Aorta (tissue), 5 donors: ENCODE measurements at regions not wholly inside any gene's neighbourhood (a gene's known extent, or its start where the extent isn't known, plus 50 kb on each side); places are given as distances from the start of the nearest gene placed in this dataset.

ENCODE experiments used
- ATAC-seq: fragments of 200-7000 bp; cut with Tn5 transposase; one replicate; pipeline ENCODE4 v1.9.1; 2022; ENCODE audit warnings: moderate library complexity; ENCODE audit not compliant: low FRiP score
- DNase-seq, 2 donors: peaks; one replicate each; pipeline ENCODE4 v3.0.0-alpha.2; 2020
- H3K27ac ChIP-seq, 2 donors: one replicate each; pipeline ENCODE4 v1.5.1; 2013; ENCODE audit warnings: low read length in 2 of 2, mild to moderate bottlenecking in 2 of 2, moderate library complexity in 2 of 2, control low read depth in 1 of 2, inconsistent platforms in 1 of 2, low read depth in 1 of 2
- H3K27me3 ChIP-seq, 2 donors: one replicate each; pipeline ENCODE4 v1.6.1; 2013; ENCODE audit warnings: control low read depth in 1 of 2, low read length in 1 of 2, mild to moderate bottlenecking in 1 of 2, moderate library complexity in 1 of 2; ENCODE audit not compliant: insufficient read depth in 2 of 2, control insufficient read depth in 1 of 2
- H3K36me3 ChIP-seq, 2 donors: one replicate each; pipeline ENCODE4 v1.6.1; 2013; ENCODE audit warnings: control low read depth in 1 of 2, low read length in 1 of 2, mild to moderate bottlenecking in 1 of 2; ENCODE audit not compliant: insufficient read depth in 2 of 2, control insufficient read depth in 1 of 2
- H3K4me1 ChIP-seq, 2 donors: one replicate each; pipeline ENCODE4 v1.6.1; 2013; ENCODE audit warnings: low read length in 2 of 2, control low read depth in 1 of 2, mild to moderate bottlenecking in 1 of 2, moderate library complexity in 1 of 2; ENCODE audit not compliant: insufficient read depth in 2 of 2, control insufficient read depth in 1 of 2
- H3K4me3 ChIP-seq, 2 donors: one replicate each; pipeline ENCODE4 v1.5.1; 2013; ENCODE audit warnings: low read length in 2 of 2, control low read depth in 1 of 2, mild to moderate bottlenecking in 1 of 2
- H3K9me3 ChIP-seq: one replicate; pipeline ENCODE4 v1.6.1; 2013; ENCODE audit warnings: mild to moderate bottlenecking, low read length; ENCODE audit not compliant: control insufficient read depth
- WGBS, 2 donors: extraction: QIAGEN DNeasy Blood & Tissue Kit; methylation state at CpG; one replicate each; pipeline ENCODE4 v1.1.7; 2013; 5-methylcytosine and 5-hydroxymethylcytosine counted together
- intact Hi-C, 2 donors: fragments of 100-400 bp; cut with DNase I; formaldehyde crosslinking; loops; one replicate each; pipeline versions ENCODE4 v1.14.2 to v1.15.0; 2022
- donor health status: healthy with polysubstance abuse.
- donor health status: Bipolar disorder and iron deficiency.
- donor health status: DM: no; HTN: no; CAD: no.
- donor health status: DM: no; HTN: no; CAD: no.
- donor health status: DM: yes; HTN: yes; CAD: no.

DNA sequence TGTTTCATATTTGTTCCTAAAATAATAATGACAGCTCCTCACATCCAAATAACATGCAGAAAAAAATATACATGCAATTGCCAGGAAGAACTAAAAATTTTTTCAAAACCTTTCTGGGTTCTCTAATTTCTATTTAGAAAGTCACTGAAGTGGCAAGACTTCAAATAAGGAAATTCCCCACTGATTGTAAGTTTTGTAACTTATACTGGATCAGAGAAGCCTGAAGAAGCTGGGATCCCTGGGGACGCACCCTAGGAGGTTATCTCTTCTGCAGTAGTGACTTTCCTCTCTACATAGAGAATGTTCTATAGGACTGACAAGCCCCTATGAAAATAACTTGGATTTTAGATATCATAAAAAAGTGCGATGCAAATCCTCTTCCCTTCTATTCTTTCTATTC is 182.6 kb downstream of the MRPL39 start:
- intact Hi-C loops, result loop anchor here in 1 of 2 donors (10.0 kb wide), 1 partner anchor 150 kb away; no protein-coding TSS in a partner anchor
- Histone ChIP-seq H3K27me3 (no peaks in the 10 kb centered on the region), H3K4me3 (no peak overlapping the region), H3K4me1 (no peaks in the 10 kb centered on the region), H3K27ac (no peak overlapping the region), H3K9me3 (no peaks in the 10 kb centered on the region), H3K36me3 (no peaks in the 10 kb centered on the region)
- no peak for DNase-seq
- WGBS, 2 donors, result 81 to 88% methylated on average over 2 of the region's 2 CpGs
- ATAC-seq, result no peak

DNA sequence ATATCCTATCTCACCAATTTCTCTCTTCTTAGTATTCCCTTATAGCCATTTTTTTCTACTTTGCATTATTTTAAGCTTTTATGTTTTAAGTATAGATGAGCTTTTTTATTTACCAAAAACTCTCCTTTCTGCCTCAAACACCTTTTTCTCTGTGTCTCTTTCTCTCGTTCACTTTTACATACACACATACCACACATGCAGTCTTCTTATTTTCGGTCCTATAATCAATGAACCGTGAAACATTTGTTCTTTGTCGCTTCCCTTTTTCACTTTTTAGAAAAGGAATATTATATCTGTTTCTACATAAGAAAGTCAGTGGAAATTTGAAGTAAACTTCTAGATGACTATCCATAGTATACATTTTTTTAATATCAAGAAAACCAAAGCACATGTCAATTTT is 183.2 kb downstream of the MRPL39 start:
- ATAC-seq, result no peak
- no peaks in the 10 kb centered on the region for H3K27me3 ChIP-seq
- no peak for DNase-seq
- intact Hi-C loops, result loop anchor here in 1 of 2 donors (10.0 kb wide), 1 partner anchor 151 kb away; no protein-coding TSS in a partner anchor
- H3K36me3 ChIP-seq, result no peaks in the 10 kb centered on the region
- H3K4me3 ChIP-seq, result no peak overlapping the region
- no peak overlapping the region for H3K27ac ChIP-seq
- no peaks in the 10 kb centered on the region for H3K9me3 ChIP-seq
- 78 to 80% methylated on average over 4 of the region's 4 CpGs for WGBS, 2 donors
- no peaks in the 10 kb centered on the region for H3K4me1 ChIP-seq

DNA sequence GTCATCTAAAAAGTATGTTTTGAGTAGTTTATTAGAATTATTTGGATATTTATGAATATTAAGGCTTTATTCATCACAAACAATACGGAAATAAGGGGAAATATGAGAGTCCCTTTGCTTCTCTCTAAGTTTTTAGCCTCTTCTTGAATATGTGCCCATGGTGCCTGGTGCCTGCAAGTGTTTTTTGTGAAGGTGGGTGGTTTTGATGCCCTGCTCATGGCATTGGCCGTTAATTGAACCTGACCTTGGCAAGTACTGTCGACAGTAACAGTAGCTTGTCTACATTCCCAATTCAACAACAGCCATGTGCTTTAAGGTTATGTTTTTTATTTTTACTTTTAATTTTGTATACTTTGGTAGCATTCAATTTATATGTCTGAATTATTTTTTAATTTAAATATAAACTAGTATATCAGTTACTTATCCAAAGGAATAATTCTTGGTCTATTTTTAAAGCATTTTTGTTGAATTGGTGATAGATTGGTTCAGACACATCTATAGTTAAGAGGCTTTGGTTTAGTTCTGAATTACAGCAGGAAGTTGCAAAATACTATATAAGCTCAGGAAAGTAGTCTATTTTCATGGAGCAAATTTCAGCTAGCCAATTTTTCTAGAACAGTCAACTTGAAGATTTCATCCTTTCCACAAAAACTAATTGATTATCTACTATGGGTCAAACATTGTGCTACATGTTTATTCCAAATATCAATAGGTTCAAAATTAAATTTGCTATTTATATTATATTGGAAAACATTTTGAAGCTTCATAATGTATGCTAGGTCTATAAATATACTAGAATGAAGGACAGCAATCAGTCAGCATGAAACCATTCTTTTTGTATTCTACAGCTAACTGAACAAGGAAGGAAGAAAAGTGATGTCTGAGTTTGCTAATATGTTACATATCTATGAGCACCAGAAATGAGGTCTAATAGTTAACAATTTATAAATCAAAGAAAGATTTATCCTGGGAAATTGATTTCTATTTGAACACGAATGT is 184.4 kb downstream of the MRPL39 start:
- WGBS, 2 donors, result 82 to 83% methylated on average over 4 of the region's 4 CpGs
- Histone ChIP-seq H3K4me3 (no peak overlapping the region), H3K27ac (no peak overlapping the region), H3K27me3 (no peaks in the 10 kb centered on the region), H3K9me3 (peaks cover 2% of the 10 kb centered on the region), H3K36me3 (no peaks in the 10 kb centered on the region), H3K4me1 (no peaks in the 10 kb centered on the region)
- ATAC-seq (no peak), DNase-seq (no peak)
- intact Hi-C loops, result loop anchor here in 1 of 2 donors (10.0 kb wide), 1 partner anchor 152 kb away; no protein-coding TSS in a partner anchor

DNA sequence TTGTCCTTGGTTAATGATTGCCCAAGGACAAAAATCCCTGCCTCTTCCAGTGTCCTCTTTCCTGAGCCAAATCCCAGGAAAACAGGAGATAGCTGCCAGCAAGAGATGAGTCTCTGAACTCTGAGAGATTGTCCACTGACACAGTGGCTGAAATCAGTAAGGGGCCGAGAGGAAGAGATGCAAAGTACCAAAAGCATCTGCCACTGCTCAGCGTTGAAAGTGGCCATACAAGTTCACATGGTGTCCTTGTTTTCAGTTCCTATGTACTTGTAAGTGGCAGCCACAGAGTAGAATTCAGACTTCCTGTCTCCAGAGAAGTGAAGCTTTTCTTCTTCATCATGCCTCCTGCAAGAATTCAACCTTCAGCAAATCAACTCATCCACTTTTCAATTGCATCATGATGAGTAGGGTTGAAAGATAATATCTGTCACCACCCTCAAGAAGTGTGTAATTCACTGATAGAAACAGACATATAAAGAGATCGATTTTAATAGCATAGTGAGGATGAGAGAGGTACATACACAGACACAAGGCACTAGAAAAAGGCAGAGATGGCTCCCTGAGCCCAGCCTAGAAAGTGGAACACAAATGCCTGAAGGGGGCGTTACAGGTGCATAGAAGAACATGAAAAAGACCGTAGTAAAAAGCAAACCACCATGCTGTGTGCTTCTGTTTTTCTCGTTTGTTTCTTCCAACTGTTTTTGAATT is 185.8 kb downstream of the MRPL39 start:
- Histone ChIP-seq H3K9me3 (peaks cover 2% of the 10 kb centered on the region), H3K4me1 (no peaks in the 10 kb centered on the region), H3K36me3 (no peaks in the 10 kb centered on the region), H3K27me3 (no peaks in the 10 kb centered on the region), H3K4me3 (no peak overlapping the region), H3K27ac (no peak overlapping the region)
- ATAC-seq (no peak), DNase-seq (no peak)
- WGBS, 2 donors, result 29 to 33% methylated on average over 6 of the region's 6 CpGs
- intact Hi-C loops, result loop anchor here in 1 of 2 donors (10.0 kb wide), 1 partner anchor 153 kb away; no protein-coding TSS in a partner anchor

DNA sequence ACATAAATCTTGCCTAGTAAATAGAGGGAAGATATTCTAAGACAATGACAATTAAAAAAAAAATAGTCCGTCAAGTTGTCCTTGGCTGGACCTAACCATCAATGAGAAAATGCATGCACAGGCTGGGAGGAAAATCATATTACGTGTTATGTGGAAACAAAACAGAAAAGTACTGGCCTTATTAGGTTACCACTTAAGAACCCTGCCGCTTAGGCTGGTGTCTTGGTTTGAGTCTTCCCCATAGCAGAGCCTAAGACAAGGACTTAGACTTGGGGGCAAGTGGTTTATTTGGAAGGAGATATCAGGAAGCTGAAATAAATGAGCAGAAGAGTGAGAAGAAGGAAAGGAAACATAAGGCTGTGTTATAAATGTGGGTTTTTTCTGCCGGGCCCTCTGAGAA is 186.4 kb downstream of the MRPL39 start:
- intact Hi-C loops, result loop anchor here in 1 of 2 donors (10.0 kb wide), 1 partner anchor 154 kb away; no protein-coding TSS in a partner anchor
- no peak for ATAC-seq

GRCh38 chr21:25416669-25417068 is 190.6 kb downstream of the MRPL39 start:
- H3K4me3 ChIP-seq, result no peak overlapping the region
- H3K27ac ChIP-seq, result no peak overlapping the region
- no peaks in the 10 kb centered on the region for H3K27me3 ChIP-seq
- intact Hi-C loops, result loop anchor here in 1 of 2 donors (10.0 kb wide), 1 partner anchor 298 kb away; no protein-coding TSS in a partner anchor
- no peak for DNase-seq
- H3K9me3 ChIP-seq, result peaks cover 5% of the 10 kb centered on the region
- 57 to 62% methylated on average over 2 of the region's 2 CpGs for WGBS, 2 donors
- H3K36me3 ChIP-seq, result no peaks in the 10 kb centered on the region
- no peaks in the 10 kb centered on the region for H3K4me1 ChIP-seq
- no peak for ATAC-seq

More for the DNA sequence above, 186.4 kb downstream of the MRPL39 start:
- Histone ChIP-seq H3K27me3 (no peaks in the 10 kb centered on the region), H3K4me3 (no peak overlapping the region), H3K4me1 (no peaks in the 10 kb centered on the region), H3K9me3 (peaks cover 2% of the 10 kb centered on the region), H3K27ac (no peak overlapping the region), H3K36me3 (no peaks in the 10 kb centered on the region)
- 91 to 96% methylated on average over 4 of the region's 4 CpGs for WGBS, 2 donors
- DNase-seq, result no peak

DNA sequence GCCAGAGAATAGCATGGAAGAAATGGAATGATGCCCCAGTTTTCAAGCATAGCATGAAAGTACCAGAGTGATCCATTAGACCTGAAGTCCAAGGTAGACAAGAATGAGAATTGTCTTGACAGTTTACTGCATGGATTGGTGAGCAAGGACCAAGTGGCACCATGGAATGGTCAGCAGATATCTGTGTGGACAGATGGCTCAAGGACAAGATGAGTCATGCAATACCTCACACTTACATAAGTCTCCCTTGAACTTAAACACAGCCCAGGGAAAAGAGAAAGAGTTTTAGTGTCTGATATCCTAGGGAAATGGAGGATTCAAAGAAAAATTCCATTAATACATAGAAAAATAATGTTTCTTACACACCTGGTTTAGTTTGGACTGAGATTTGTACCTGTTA is 195.2 kb downstream of the MRPL39 start:
- DNase-seq (no peak), ATAC-seq (no peak)
- no peaks in the 10 kb centered on the region for H3K27me3 ChIP-seq
- no peak overlapping the region for H3K4me3 ChIP-seq
- H3K36me3 ChIP-seq, result no peaks in the 10 kb centered on the region
- H3K4me1 ChIP-seq, result no peaks in the 10 kb centered on the region
- no peak overlapping the region for H3K27ac ChIP-seq
- H3K9me3 ChIP-seq, result peaks cover 3% of the 10 kb centered on the region
- intact Hi-C loops, result loop anchor here in 1 of 2 donors (10.0 kb wide), 1 partner anchor 303 kb away; no protein-coding TSS in a partner anchor

- no peak for DNase-seq
- Histone ChIP-seq H3K36me3 (no peaks in the 10 kb centered on the region), H3K4me1 (no peaks in the 10 kb centered on the region), H3K9me3 (peaks cover 3% of the 10 kb centered on the region), H3K27me3 (no peaks in the 10 kb centered on the region), H3K27ac (no peak overlapping the region), H3K4me3 (no peak overlapping the region)
- intact Hi-C loops, result loop anchor here in 1 of 2 donors (10.0 kb wide), 1 partner anchor 305 kb away; no protein-coding TSS in a partner anchor
- ATAC-seq, result no peak
These were observed 197.3 kb downstream of the MRPL39 start for GRCh38 chr21:25409978-25410377.
